Effector memory CD4-positive, alpha-beta T cell (primary cell): ENCODE measurements at regions not wholly inside any gene's neighbourhood (a gene's known extent, or its start where the extent isn't known, plus 50 kb on each side); places are given as distances from the start of the nearest gene placed in this dataset.

Source experiments
- DNase-seq, 3 donors: peaks; one replicate each; pipeline ENCODE4 v3.0.0-alpha.2; 2020
- H3K27ac ChIP-seq: 2 replicates; pipeline ENCODE4 v1.7.0; 2013; ENCODE audit warnings: mild to moderate bottlenecking, low read length, moderate library complexity; ENCODE audit not compliant: insufficient read depth, poor library complexity, severe bottlenecking
- H3K27me3 ChIP-seq: replicated peaks from 2 replicates; pipeline ENCODE4 v1.7.0; 2013; ENCODE audit warnings: mild to moderate bottlenecking, low read length; ENCODE audit not compliant: insufficient read depth, control insufficient read depth, poor library complexity, severe bottlenecking
- H3K36me3 ChIP-seq: 2 replicates; pipeline ENCODE4 v1.7.0; 2013; ENCODE audit warnings: mild to moderate bottlenecking, low read length, moderate library complexity; ENCODE audit not compliant: control insufficient read depth, insufficient read depth
- H3K4me1 ChIP-seq: 2 replicates; pipeline ENCODE4 v1.7.0; 2013; ENCODE audit warnings: low read length, mild to moderate bottlenecking; ENCODE audit not compliant: control insufficient read depth, insufficient read depth, poor library complexity, severe bottlenecking
- H3K4me3 ChIP-seq: 2 replicates; pipeline ENCODE4 v1.7.0; 2013; ENCODE audit warnings: low read length, low read depth, mild to moderate bottlenecking; ENCODE audit not compliant: insufficient read depth, poor library complexity, severe bottlenecking
- H3K9me3 ChIP-seq: 2 replicates; pipeline ENCODE4 v1.7.0; 2013; ENCODE audit warnings: mild to moderate bottlenecking, low read length, moderate library complexity; ENCODE audit not compliant: control insufficient read depth

DNA sequence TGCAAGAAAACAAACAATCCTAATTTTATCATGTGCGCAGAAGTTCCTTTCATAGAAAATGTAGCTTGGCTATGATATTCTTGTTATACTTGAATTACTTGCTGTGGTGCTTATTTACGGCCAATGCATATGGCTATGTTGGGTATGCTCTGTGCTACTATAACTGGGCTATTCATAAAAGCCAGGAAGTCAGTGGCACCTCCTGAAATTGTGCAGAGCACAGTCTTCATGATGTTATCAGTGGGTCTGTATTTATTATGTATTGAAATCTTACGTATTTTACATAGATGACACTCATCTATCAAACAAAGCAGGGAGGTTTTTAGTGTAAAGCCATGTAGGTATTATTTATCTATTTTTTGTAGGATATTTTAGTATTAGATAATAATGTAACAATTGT is 196.5 kb upstream of the NAALADL2 start:
- Histone ChIP-seq H3K27me3 (no peaks in the 10 kb centered on the region), H3K4me3 (no peak overlapping the region), H3K4me1 (no peaks in the 10 kb centered on the region), H3K27ac (no peak overlapping the region), H3K36me3 (no peaks in the 10 kb centered on the region), H3K9me3 (no peaks in the 10 kb centered on the region)
- no peak for DNase-seq

DNA sequence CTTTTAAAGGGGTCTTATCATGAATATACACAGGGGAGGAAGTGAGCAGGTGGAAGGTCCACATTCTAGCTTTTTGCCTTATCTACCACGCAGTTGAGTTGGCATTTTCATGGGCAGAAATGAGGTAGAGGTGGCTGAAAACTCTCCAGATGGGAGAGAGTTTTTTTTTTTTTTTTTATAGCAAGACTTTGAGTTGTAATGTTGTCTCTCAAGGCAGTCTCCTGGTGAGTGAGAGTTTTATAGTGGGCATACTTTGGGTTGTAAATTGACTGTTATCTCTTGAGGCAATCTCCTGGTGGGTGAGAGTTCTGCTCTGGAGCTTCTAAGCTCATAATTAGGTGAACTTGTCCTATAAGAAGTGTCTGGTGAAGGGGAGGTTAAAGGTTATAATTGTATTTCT is 191.7 kb upstream of the NAALADL2 start:
- Histone ChIP-seq H3K4me3 (no peak overlapping the region), H3K36me3 (no peaks in the 10 kb centered on the region), H3K27me3 (no peaks in the 10 kb centered on the region), H3K9me3 (no peaks in the 10 kb centered on the region), H3K4me1 (no peaks in the 10 kb centered on the region), H3K27ac (no peak overlapping the region)
- DNase-seq, result no peak

DNA sequence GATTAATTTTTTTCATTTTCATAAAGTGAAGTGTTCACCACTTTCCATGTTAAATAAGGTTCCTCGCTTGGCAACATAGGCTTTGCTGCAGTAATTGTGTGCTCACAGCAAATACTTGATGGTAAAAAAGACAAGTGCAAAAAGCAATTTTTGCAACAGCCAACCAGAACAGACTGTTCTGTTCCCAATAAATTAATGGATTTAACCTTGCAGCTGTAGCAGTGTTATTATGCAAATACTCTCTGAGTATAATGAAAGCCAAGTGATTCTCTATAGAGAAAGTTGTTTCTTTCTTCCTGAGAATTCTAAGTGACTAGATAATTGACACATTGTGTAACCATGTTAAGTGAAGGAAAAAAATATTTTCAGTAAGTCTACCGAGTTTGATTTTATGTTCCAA is 183.7 kb upstream of the NAALADL2 start:
- Histone ChIP-seq H3K36me3 (no peaks in the 10 kb centered on the region), H3K4me3 (no peak overlapping the region), H3K27ac (no peak overlapping the region), H3K9me3 (no peaks in the 10 kb centered on the region), H3K4me1 (no peaks in the 10 kb centered on the region), H3K27me3 (no peaks in the 10 kb centered on the region)
- no peak for DNase-seq

DNA sequence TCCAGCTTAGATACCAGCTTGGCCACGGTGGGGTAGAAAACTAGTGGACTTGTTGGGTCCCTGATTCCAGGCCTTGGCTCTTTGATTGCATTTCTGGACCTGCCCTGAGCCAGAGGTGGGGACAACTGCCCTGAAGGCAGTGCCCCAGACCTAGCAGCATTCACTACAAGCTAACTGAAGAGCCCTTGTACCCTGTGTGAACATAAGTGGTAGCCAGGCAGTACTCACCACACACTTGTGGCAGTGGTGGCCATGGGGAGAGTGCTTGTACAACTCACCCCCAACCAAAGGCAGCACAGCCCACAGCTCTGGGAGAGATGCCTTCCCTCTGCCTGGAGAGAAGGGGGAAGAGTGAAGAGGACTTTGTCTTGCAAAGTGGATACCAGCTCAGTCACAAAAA is 177.3 kb upstream of the NAALADL2 start:
- Histone ChIP-seq H3K4me3 (no peak overlapping the region), H3K9me3 (no peaks in the 10 kb centered on the region), H3K36me3 (no peaks in the 10 kb centered on the region), H3K27me3 (no peaks in the 10 kb centered on the region), H3K4me1 (no peaks in the 10 kb centered on the region), H3K27ac (no peak overlapping the region)
- no peak for DNase-seq

DNA sequence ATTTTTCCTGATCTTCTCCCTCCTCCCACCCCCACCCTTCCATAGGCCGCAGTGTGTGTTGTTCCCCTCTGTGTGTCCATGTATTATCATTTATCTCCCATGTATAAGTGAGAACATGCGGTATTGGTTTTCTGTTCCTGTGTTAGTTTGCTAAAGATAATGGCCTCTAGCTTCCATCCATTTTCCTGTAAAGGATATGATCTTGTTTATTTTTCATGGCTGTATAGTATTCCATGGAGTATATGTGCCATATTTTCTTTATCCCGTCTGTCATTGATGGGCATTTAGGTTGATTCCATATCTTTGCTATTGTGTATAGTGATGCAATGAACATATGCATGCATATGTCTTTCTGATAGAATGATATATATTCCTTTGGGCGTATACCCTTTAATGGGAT is 173.3 kb upstream of the NAALADL2 start:
- no peaks in the 10 kb centered on the region for H3K4me1 ChIP-seq
- no peaks in the 10 kb centered on the region for H3K36me3 ChIP-seq
- H3K27ac ChIP-seq, result no peak overlapping the region
- no peaks in the 10 kb centered on the region for H3K9me3 ChIP-seq
- no peak overlapping the region for H3K4me3 ChIP-seq
- no peak for DNase-seq
- H3K27me3 ChIP-seq, result no peaks in the 10 kb centered on the region

DNA sequence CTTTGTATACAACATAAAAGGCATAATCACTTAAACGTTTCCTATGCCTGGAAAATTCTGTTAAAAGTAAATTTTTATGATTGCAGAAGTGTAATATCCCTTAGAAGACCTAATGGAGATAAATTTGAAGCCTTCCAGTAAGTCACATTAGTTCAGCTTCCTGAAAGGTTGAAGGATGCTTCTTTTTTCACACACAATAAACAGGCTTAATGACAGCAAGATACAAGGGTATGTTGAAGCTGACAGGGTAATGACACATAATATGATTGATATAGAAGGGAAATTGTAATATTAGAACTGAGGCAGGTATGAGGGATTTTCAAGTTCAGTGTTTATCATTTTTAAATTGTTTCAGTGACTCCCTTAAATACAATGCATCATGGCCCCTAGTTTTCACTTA is 161.8 kb upstream of the NAALADL2 start:
- no peak for DNase-seq
- Histone ChIP-seq H3K4me3 (no peak overlapping the region), H3K4me1 (no peaks in the 10 kb centered on the region), H3K9me3 (no peaks in the 10 kb centered on the region), H3K27me3 (no peaks in the 10 kb centered on the region), H3K27ac (no peak overlapping the region), H3K36me3 (no peaks in the 10 kb centered on the region)

DNA sequence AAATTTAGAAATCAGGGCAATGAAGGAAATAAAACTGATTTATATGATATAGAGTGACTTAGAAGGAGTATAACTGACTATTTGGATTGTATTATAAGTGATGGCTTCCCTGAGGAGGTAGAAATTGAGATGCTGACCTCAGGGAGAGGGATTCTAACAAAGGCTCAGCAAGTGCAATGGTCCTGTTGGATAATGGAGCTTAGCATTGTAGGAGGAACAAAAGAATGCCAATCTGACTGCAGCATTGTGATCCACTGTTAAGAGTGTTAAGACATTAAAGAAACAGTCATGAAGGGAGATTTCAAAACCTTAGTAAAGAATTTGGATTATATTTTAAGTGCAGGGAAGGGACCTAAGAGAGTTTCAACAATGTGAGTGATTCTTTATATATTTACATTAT is 158.4 kb upstream of the NAALADL2 start:
- no peak for DNase-seq
- Histone ChIP-seq H3K9me3 (no peaks in the 10 kb centered on the region), H3K4me3 (no peak overlapping the region), H3K36me3 (no peaks in the 10 kb centered on the region), H3K4me1 (no peaks in the 10 kb centered on the region), H3K27ac (no peak overlapping the region), H3K27me3 (no peaks in the 10 kb centered on the region)

DNA sequence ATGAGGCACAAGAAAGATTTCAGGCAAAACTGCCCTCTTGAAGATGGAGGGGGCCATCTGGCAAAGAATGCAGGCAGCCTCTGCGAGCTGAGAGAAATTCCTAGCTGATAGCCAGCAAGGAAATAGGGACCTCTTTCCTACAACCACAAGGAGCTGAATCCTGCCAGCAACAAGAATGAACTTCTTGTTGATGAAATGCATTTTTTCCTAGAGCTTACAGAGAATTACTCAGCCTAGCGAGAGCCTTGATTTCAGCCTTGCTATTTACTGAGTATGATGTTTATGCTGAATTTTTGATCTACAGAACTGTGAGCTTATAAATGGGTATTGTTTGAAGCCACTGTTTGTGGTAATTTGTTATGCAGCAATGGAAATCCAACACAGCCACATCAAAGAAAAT is 148.5 kb upstream of the NAALADL2 start:
- Histone ChIP-seq H3K4me3 (no peak overlapping the region), H3K27me3 (no peaks in the 10 kb centered on the region), H3K9me3 (no peaks in the 10 kb centered on the region), H3K27ac (no peak overlapping the region), H3K36me3 (no peaks in the 10 kb centered on the region), H3K4me1 (no peaks in the 10 kb centered on the region)
- no peak for DNase-seq

DNA sequence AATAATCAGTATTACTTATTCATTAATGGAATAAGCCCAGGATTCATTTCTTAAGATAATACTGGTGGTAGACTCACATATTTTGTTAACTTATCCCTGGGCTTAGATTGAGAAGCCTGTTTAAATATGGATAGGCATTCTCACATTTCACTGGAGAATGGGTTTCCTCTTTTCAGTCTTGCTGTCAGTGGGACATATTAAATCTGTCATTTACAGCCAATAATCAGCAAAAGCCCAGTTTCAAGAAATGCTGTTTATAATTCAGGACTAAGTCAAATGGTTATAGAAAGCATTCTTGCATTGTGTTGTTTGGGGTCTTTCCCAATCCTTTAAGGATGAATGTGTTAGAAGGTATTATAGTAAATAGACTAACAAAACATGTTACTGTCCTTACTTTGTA is 143.7 kb upstream of the NAALADL2 start:
- no peaks in the 10 kb centered on the region for H3K9me3 ChIP-seq
- no peaks in the 10 kb centered on the region for H3K36me3 ChIP-seq
- no peak for DNase-seq
- no peaks in the 10 kb centered on the region for H3K4me1 ChIP-seq
- H3K27me3 ChIP-seq, result no peaks in the 10 kb centered on the region
- H3K27ac ChIP-seq, result no peak overlapping the region
- no peak overlapping the region for H3K4me3 ChIP-seq

DNA sequence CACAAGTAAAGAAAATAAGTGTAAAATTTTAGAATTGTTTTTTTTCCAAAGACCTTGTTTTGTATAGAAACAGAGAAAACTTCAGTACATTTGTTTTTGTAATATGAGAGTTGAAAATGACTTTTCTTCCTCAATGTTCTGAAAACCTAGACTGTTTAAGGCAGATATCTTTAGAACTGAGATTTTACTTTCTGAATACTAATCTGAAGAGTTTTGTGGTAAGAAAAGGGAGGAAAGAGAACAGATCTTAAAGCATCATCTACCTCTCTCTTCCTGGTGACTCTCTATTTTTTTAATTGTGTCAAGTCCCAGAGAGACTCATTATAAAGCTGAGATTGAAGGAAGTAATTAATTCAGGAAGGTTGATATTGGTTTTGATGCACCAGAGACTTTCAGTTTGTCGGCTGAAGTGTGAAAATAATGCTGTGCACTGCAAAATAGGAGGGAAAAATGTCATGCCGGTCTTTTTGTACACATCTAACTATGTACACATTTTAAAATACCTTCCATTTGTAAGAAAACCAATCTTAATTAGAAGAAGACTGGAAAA is 142.1 kb upstream of the NAALADL2 start:
- Histone ChIP-seq H3K4me3 (no peak overlapping the region), H3K27me3 (no peaks in the 10 kb centered on the region), H3K4me1 (no peaks in the 10 kb centered on the region), H3K9me3 (no peaks in the 10 kb centered on the region), H3K36me3 (no peaks in the 10 kb centered on the region), H3K27ac (no peak overlapping the region)
- DNase-seq, result no peak

DNA sequence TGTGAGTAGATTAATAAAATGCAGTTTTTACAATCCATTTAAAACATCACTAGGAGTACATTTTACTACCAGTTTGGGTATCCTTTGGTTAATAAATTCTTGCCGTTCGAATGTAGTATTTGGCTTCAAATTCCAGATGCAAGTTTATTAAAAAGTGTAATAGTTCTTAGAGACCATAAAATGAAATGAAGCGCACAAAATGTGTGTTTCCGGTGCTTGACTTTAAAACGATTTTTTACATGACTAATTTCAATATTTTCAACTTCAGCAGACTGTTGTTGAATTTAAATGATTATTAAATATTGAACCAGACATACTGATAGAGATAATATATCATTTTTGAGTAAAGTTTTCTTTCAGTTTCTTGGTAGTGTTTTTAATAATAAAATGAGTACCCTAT is 138.4 kb upstream of the NAALADL2 start:
- Histone ChIP-seq H3K9me3 (no peaks in the 10 kb centered on the region), H3K4me3 (no peak overlapping the region), H3K27me3 (no peaks in the 10 kb centered on the region), H3K27ac (no peak overlapping the region), H3K36me3 (no peaks in the 10 kb centered on the region), H3K4me1 (no peaks in the 10 kb centered on the region)
- no peak for DNase-seq
